ENCODE measurements at regions not wholly inside any gene's neighbourhood (a gene's known extent, or its start where the extent isn't known, plus 50 kb on each side); places are given as distances from the start of the nearest gene placed in this dataset.

- DNase-seq (ENCODE audit: low spot score) = no peak
These were observed 89.1 kb downstream of the BBS10 start for GRCh38 chr12:76259106-76259505.

GRCh38 chr12:76256904-76257303 is 91.3 kb downstream of the BBS10 start:
- no peak for DNase-seq (ENCODE audit: low spot score)

DNA sequence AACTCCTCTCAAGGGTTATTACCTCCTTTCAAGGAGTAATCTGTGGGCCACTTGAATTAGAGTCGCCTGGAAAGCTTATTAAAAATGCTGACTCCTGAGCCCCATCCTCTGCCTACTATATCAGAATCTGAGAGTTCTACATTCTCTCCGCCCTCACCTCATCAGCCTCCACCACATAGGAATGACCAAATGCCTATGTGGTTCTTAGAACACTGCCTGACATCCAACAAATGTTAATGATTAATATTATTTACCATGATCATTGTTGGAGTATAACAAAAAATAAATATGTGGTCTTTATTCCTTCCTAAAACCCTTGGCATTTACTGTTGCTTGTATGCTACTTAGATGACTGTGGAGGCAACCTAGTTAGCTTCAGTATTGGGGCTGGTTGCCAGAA is 91.9 kb downstream of the BBS10 start:
- DNase-seq (ENCODE audit: low spot score) = no peak

- DNase-seq (ENCODE audit: low spot score) = no peak
These were observed 92.5 kb downstream of the BBS10 start for GRCh38 chr12:76255692-76256091.

GRCh38 chr12:76255281-76255680 is 92.9 kb downstream of the BBS10 start:
- no peak for DNase-seq (ENCODE audit: low spot score)

DNA sequence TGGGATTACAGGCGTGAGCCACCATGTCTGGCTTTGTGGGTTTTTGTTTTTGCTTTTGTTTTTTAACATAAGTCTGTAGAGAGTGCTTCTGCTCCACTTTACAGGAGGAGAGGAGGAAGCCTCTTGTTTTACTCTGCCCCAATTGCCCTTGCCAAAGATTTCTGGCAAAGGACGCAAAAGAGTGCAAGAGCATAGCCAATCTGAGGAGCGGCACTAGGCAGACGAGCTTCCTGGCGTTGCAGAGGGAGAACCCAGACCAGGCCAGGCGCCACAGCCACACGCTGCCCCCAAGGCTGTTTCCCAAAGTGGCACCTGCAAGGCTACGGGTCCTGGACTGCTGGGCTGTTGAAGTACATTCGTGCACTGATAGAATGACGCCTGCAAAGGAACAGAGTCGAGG is 96.2 kb downstream of the BBS10 start:
- DNase-seq (ENCODE audit: low spot score) = no peak

GRCh38 chr12:76250256-76250655 is 98.0 kb downstream of the BBS10 start:
- no peak for DNase-seq (ENCODE audit: low spot score)

DNA sequence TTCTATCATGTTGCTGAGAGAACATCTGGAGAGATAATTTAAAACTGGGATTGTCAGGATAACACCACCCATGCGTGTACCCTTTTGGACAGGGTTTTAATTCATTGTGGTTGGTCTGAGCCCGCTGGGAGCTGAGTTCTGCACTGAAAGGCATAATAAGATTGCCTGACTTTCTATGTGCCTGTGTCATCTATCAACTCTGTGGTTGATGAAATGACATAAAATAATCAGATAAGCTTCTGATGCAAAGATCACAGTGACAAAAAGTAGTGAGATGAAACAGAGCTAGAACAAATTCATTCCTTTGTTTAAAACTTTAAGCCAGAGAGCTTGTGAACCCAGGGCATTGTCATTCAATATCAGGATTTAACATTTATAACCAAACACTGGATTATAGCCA is 98.7 kb downstream of the BBS10 start:
- DNase-seq (ENCODE audit: low spot score) = no peak

DNA sequence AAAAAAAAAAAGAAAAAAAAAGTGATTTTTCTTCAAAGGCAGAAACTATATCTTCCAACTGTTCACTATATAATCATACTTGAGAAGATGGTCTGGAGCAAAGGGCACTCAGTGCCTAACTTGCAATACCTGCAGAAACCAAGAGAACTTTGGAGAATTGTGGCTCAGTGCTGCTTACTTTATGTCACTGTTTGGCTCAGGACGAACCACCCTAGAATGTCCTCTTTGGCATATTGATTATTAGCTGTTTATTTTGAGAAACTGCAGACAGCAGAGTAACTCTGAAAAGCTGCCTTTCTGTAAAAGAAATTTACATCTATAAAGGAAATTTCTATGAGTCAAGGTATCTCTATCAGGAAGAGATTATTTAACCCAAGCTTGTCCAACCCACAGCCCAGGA is 100.2 kb downstream of the BBS10 start:
- DNase-seq (ENCODE audit: low spot score) = no peak

- no peak for DNase-seq (ENCODE audit: low spot score)
These were observed 101.1 kb downstream of the BBS10 start for GRCh38 chr12:76247026-76247646.

DNA sequence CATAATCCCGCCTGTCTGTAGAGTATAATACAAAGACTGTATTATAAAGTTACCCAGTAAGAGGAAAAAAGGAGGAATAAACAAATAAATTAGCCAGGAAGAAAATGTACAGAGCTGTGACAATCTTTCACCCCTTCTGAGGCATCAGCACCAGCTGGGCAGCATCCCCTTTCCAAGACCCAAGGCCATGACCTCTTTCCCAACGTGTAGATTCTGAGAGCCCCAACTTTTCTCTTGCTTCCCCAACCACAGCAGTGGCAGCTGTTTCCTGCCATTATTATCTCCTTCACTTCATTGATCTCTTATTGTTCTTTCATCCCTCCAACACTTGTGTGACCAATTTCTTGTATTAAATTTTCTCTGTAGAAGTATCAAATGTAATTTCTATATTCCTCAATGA is 101.6 kb downstream of the BBS10 start:
- no peak for DNase-seq (ENCODE audit: low spot score)

GRCh38 chr12:76244300-76244699 is 103.9 kb downstream of the BBS10 start:
- no peak for DNase-seq (ENCODE audit: low spot score)

GRCh38 chr12:76242813-76243550 is 105.2 kb downstream of the BBS10 start:
- no peak for DNase-seq (ENCODE audit: low spot score)

GRCh38 chr12:76241371-76241770 is 106.8 kb downstream of the BBS10 start:
- no peak for DNase-seq (ENCODE audit: low spot score)

DNA sequence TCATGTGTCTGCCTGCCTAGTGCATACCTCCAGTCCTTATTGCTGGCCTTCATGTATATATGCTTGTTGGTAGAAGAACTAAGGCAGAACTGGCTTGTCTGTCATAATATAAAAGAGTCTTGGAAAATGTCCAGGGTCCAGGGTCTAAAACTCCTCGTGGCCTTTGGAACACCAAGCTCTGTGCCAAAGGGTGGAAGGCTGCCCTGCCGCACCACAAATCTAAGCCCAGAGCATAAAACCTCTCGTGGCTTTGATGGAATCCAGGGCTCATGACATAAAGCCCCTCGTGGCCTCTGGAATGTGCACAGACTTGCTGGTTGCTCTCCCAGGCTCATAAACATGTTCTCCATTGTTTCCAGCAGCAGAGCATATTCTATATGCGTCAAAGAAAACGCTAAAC is 107.9 kb downstream of the BBS10 start:
- no peak for DNase-seq (ENCODE audit: low spot score)

GRCh38 chr12:76238688-76239087 is 109.5 kb downstream of the BBS10 start:
- DNase-seq (ENCODE audit: low spot score) = no peak

DNA sequence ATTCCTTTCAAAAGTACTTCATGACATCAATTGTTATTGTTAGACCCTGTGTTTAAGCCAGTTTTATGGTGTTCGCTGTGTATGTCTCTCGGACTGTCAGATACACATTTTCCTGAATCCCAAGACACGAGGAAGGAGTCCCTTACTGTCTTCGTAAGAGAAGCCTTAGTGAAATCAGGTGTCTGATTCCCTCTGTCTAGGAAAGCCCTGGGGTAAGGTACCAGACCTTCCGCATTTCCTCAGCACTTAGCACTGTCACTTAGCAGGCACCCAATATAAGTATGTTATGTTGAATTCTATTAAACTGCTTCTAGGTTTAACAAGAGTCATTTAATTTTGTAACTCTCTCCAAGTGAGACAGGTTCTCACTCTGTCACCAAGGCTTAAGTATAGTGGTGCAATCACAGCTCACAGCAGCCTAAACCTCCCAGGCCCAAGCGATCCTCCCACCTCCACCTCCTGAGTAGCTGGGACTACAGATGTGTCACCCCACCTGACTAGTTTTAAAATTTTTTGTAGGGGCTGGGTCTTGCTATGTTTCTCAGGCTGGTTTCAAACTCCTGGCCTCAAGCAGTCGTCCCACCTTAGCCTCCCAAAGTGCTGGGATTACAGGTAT is 111.0 kb downstream of the BBS10 start:
- DNase-seq (ENCODE audit: low spot score) = no peak

GRCh38 chr12:76236640-76237039 is 111.6 kb downstream of the BBS10 start:
- no peak for DNase-seq (ENCODE audit: low spot score)

- no peak for DNase-seq (ENCODE audit: low spot score)
These were observed 113.5 kb downstream of the BBS10 start for GRCh38 chr12:76234741-76235140.

- no peak for DNase-seq (ENCODE audit: low spot score)
These were observed 116.2 kb downstream of the BBS10 start for GRCh38 chr12:76232013-76232412.

- no peak for DNase-seq (ENCODE audit: low spot score)
These were observed 121.3 kb downstream of the BBS10 start for GRCh38 chr12:76226956-76227355.

DNA sequence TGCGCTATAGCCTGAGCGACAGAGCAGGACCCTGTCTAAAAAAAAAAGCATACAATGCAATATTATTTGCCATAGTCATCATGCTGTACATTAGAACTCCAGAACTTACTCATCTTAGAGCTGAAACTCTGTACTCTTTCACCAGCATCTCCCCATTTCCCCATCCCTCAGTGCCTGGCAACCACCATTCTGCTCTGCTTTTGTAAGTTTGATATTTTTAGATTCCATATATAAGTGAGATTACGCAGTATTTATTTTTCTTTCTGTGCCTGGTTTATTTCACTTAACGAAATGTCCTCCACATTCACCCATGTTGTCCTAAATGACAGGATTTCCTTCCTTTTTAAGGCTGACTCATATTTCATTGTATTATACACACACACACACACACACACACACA is 121.8 kb downstream of the BBS10 start:
- no peak for DNase-seq (ENCODE audit: low spot score)

GRCh38 chr12:76223869-76224268 is 124.3 kb downstream of the BBS10 start:
- DNase-seq (ENCODE audit: low spot score) = no peak

Data from mucosa of gallbladder (tissue), 1 donor.